HCT116 (cell line): ENCODE measurements at regions not wholly inside any gene's neighbourhood (a gene's known extent, or its start where the extent isn't known, plus 50 kb on each side); places are given as distances from the start of the nearest gene placed in this dataset.

Source experiments
- ATAC-seq: fragments of 200-7000 bp; cut with Tn5 transposase; 2 replicates; pipeline ENCODE4 v1.9.1; 2020; ENCODE audit warnings: mild to moderate bottlenecking, moderate library complexity
- BruUV-seq: library from RNA; stranded (reverse); fragments of 400-500 nt; replicated peaks from 2 replicates; lab custom pipeline; 2021; lab: Mats Ljungman, UMichigan
- CTCF ChIA-PET: fragments of 300-600 bp; sonication (Branson Sonifier 250); formaldehyde crosslinking; loops from one replicate; lab custom pipeline; 2021; ENCODE audit warnings: antibody characterized with exemption; lab: Charles Lee
- POLR2A ChIA-PET: fragments of 300-600, 350-600 bp; sonication (Branson Sonifier 250); formaldehyde crosslinking; loops from one replicate; lab custom pipeline; 2021; ENCODE audit warnings: antibody characterized with exemption; lab: Charles Lee
- RAD21 ChIA-PET, 2 experiments: fragments of 300-600 bp; sonication (Branson Sonifier 250); formaldehyde crosslinking; loops; one replicate each; lab custom pipeline; 2023; ENCODE audit warnings: low total read pairs in 2 of 2; ENCODE audit not compliant: uncharacterized antibody in 2 of 2, unreplicated experiment in 2 of 2, low non-redundant PET in 1 of 2; lab: Charles Lee
- DNase-seq: peaks from one replicate; pipeline ENCODE4 v3.0.0-alpha.2; 2010; ENCODE audit warnings: low read depth, low spot score
- H2AFZ ChIP-seq: fragments of 200-600 bp; shearing (Covaris generic), sonication (generic); 2 replicates; pipeline ENCODE4 v1.6.1; 2017; ENCODE audit warnings: low read depth, mixed run types, mixed read lengths, antibody characterized with exemption, low read length; ENCODE audit not compliant: poor library complexity, severe bottlenecking
- H3K27ac ChIP-seq: 2 replicates; pipeline ENCODE4 v1.5.1; 2012; ENCODE audit warnings: low read depth, low read length
- H3K27me3 ChIP-seq: fragments of 200-600 bp; sonication (generic); 2 replicates; pipeline ENCODE4 v1.6.1; 2016; ENCODE audit warnings: mixed run types, low read length, mixed read lengths; ENCODE audit not compliant: insufficient read depth
- H3K36me3 ChIP-seq, 2 experiments: fragments of 200-500 bp in 1 of 2; fragments of 200-600 bp in 1 of 2; sonication (Bioruptor generic) in 1 of 2; sonication (generic) in 1 of 2; 2 replicates each; pipeline versions ENCODE4 v1.5.1 to v1.6.1; 2014 to 2016; ENCODE audit warnings: low read length in 2 of 2, inconsistent platforms in 1 of 2, mixed read lengths in 1 of 2, mixed run types in 1 of 2; ENCODE audit not compliant: insufficient read depth in 2 of 2, control insufficient read depth in 1 of 2
- H3K4me1 ChIP-seq, 2 experiments: fragments of 200-600 bp in 1 of 2; sonication (generic) in 1 of 2; 2 replicates each; pipeline versions ENCODE4 v1.5.1 to v1.6.1; 2012 to 2017; ENCODE audit warnings: low read length in 2 of 2, inconsistent platforms in 1 of 2, mild to moderate bottlenecking in 1 of 2, mixed read lengths in 1 of 2, mixed run types in 1 of 2, moderate library complexity in 1 of 2; ENCODE audit not compliant: insufficient read depth in 2 of 2, control insufficient read depth in 1 of 2
- H3K4me2 ChIP-seq: fragments of 200-600 bp; sonication (generic); 2 replicates; pipeline ENCODE4 v1.6.1; 2017; ENCODE audit warnings: mixed run types, low read length, mixed read lengths
- H3K4me3 ChIP-seq, 2 experiments: fragments of 200-600 bp in 1 of 2; sonication (generic) in 1 of 2; replicated peaks in 1 of 2; 2 replicates each; pipeline ENCODE4 v1.5.1; 2011 to 2016; ENCODE audit warnings: low read length in 2 of 2, control low read depth in 1 of 2, low read depth in 1 of 2, mild to moderate bottlenecking in 1 of 2, mixed read lengths in 1 of 2, mixed run types in 1 of 2
- H3K79me2 ChIP-seq: fragments of 200-600 bp; sonication (generic); 2 replicates; pipeline ENCODE4 v1.6.1; 2017; ENCODE audit warnings: mild to moderate bottlenecking, mixed run types, low read length, moderate library complexity, mixed read lengths; ENCODE audit not compliant: insufficient read depth
- H3K9ac ChIP-seq: fragments of 200-600 bp; sonication (generic); 2 replicates; pipeline ENCODE4 v1.6.1; 2016; ENCODE audit warnings: low read length, mixed read lengths
- H3K9me2 ChIP-seq: fragments of 200-600 bp; sonication (generic), shearing (Covaris generic); 2 replicates; pipeline ENCODE4 v1.6.1; 2017; ENCODE audit warnings: mixed run types, mild to moderate bottlenecking, moderate library complexity; ENCODE audit not compliant: insufficient read depth
- H3K9me3 ChIP-seq, 2 experiments: fragments of 200-500 bp in 1 of 2; fragments of 200-600 bp in 1 of 2; sonication (Bioruptor generic) in 1 of 2; sonication (generic) in 1 of 2; 2 replicates each; pipeline ENCODE4 v1.6.1; 2014 to 2017; ENCODE audit warnings: low read length in 2 of 2, mixed read lengths in 2 of 2, inconsistent platforms in 1 of 2, low read depth in 1 of 2, mild to moderate bottlenecking in 1 of 2, mixed run types in 1 of 2, moderate library complexity in 1 of 2; ENCODE audit not compliant: control insufficient read depth in 1 of 2, insufficient read depth in 1 of 2
- H4K20me1 ChIP-seq: fragments of 200-600 bp; sonication (generic), shearing (Covaris generic); 2 replicates; pipeline ENCODE4 v1.6.1; 2017; ENCODE audit warnings: mixed run types, mild to moderate bottlenecking, moderate library complexity; ENCODE audit not compliant: insufficient read depth
- CBX3 ChIP-seq: IDR thresholded peaks from 2 replicates; pipeline ENCODE4 v1.6.1; 2012; ENCODE audit warnings: low read depth
- CEBPB ChIP-seq: IDR thresholded peaks from 2 replicates; pipeline ENCODE4 v1.6.1; 2012; ENCODE audit warnings: low read depth
- EGR1 ChIP-seq: IDR thresholded peaks from 2 replicates; pipeline ENCODE4 v1.6.1; 2012; ENCODE audit warnings: low read depth
- ELF1 ChIP-seq: IDR thresholded peaks from 2 replicates; pipeline ENCODE4 v1.6.1; 2012; ENCODE audit warnings: low read depth, borderline replicate concordance
- EZH2 ChIP-seq: fragments of 200-600 bp; sonication (generic); IDR thresholded peaks from 2 replicates; pipeline ENCODE4 v1.6.1; 2017; ENCODE audit warnings: antibody characterized with exemption, mixed run types
- FOSL1 ChIP-seq: IDR thresholded peaks from 2 replicates; pipeline ENCODE4 v1.6.1; 2012; ENCODE audit warnings: low read depth
- SIN3A ChIP-seq: IDR thresholded peaks from 2 replicates; pipeline ENCODE4 v1.6.1; 2012; ENCODE audit warnings: low read depth
- SP1 ChIP-seq: IDR thresholded peaks from 2 replicates; pipeline ENCODE4 v1.6.1; 2012; ENCODE audit warnings: low read depth
- SRF ChIP-seq: IDR thresholded peaks from 2 replicates; pipeline ENCODE4 v1.6.1; 2012; ENCODE audit warnings: low read depth
- TCF7L2 ChIP-seq: IDR thresholded peaks from 2 replicates; pipeline ENCODE4 v1.7.0; 2011; ENCODE audit warnings: borderline replicate concordance, inconsistent platforms; ENCODE audit not compliant: insufficient read depth, insufficient read length; ENCODE audit errors: extremely low read depth
- ZFX ChIP-seq: fragments of 450-650 bp; IDR thresholded peaks from 2 replicates; pipeline ENCODE4 v1.6.1; 2017
- ZNF274 ChIP-seq: fragments of 200-500 bp; sonication (Bioruptor generic); IDR thresholded peaks from 2 replicates; pipeline ENCODE4 v1.6.1; 2014; ENCODE audit warnings: mild to moderate bottlenecking, low read depth, low read length, inconsistent platforms
- intact Hi-C: fragments of 100-400 bp; cut with micrococcal nuclease; formaldehyde crosslinking; loops from 2 replicates; pipeline ENCODE4 v1.10.0; 2022
- TF ChIP-seq, protein P1 (sequence below): IDR thresholded peaks from 2 replicates; pipeline ENCODE4 v1.6.1; 2012
- TF ChIP-seq, protein P2 (sequence below): IDR thresholded peaks from 2 replicates; pipeline ENCODE4 v1.6.1; 2012

DNA sequence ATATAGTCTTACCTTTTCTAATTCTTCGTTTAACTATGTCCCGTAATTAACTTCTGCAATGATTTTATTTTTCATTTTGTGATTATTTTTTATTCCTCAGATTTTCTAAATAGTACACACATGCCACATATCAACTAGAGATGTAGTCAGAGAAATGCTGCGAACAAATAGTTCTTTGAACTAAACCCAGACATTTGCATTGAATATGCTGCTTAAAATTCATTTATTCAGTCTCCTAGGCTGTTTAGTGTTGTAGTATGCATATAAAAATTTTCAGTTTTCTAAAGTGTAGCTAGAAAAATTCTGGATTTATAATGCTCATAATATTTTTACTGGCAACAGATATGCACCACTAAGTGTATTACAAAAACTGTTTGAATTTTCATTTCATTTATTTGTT, 68.9 kb upstream of the SLC38A11 start (continued):
- TF ChIP-seq, protein P1, sequence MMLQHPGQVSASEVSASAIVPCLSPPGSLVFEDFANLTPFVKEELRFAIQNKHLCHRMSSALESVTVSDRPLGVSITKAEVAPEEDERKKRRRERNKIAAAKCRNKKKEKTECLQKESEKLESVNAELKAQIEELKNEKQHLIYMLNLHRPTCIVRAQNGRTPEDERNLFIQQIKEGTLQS: no peak

DNA sequence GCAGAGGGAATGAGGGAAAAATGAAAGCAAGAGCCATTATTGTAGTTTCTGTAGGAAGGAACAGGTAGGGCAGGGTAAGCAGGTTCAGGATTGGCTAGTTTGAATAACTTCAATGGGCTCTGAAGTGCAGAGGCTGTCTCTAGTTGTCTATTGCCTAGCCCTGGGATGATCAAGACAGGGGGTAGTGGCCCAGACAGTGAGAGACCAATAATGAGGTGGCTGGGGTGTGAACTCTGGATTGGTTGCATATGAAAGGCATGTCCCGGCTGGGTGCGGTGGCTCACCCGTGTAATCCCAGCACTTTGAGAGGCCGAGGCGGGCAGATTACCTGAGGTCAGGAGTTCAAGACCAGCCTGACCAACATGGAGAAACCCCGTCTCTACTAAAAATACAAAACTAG, 67.5 kb upstream of the SLC38A11 start:
- Histone ChIP-seq H3K79me2 (no peaks in the 10 kb centered on the region), H3K4me1 (no peaks in the 10 kb centered on the region), H4K20me1 (no peaks in the 10 kb centered on the region), H3K36me3 (no peaks in the 10 kb centered on the region), H3K4me3 (no peak overlapping the region), H3K4me2 (no peak overlapping the region), H3K9me2 (no peaks in the 10 kb centered on the region), H3K27me3 (peaks cover 6% of the 10 kb centered on the region; the same call in 1 of the 2 replicates), H2AFZ (no peak overlapping the region), H3K9me3 (no peaks in the 10 kb centered on the region), H3K9ac (no peak overlapping the region), H3K27ac (no peak overlapping the region)
- no peak for ATAC-seq
- RAD21 ChIA-PET: no interaction called here
- DNase-seq: no peak
- CTCF ChIA-PET: no interaction called here
- POLR2A ChIA-PET: no interaction called here
- TF ChIP-seq ZFX: no peak
- no peak for TF ChIP-seq TCF7L2
- TF ChIP-seq CEBPB: no peak
- TF ChIP-seq ZNF274: no peak
- no peak for TF ChIP-seq CBX3
- no peak for TF ChIP-seq EZH2
- no peak for TF ChIP-seq EGR1
- TF ChIP-seq ELF1: no peak
- TF ChIP-seq SIN3A: no peak
- TF ChIP-seq FOSL1: no peak
- no peak for TF ChIP-seq SRF
- TF ChIP-seq SP1: no peak
- TF ChIP-seq, protein P1: no peak
- TF ChIP-seq, protein P2, sequence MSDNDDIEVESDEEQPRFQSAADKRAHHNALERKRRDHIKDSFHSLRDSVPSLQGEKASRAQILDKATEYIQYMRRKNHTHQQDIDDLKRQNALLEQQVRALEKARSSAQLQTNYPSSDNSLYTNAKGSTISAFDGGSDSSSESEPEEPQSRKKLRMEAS: no peak
- intact Hi-C loops: no loop called here
- no TSS peak for BruUV-seq
